Endothelial cell (in vitro differentiated cells): ENCODE measurements at regions not wholly inside any gene's neighbourhood (a gene's known extent, or its start where the extent isn't known, plus 50 kb on each side); places are given as distances from the start of the nearest gene placed in this dataset.
"Not testable (repeated sequence)": the region's sequence is repeated elsewhere in the genome, so short reads cannot be mapped to it uniquely, and the experiment has no call there.

Source experiments
- DNase-seq: peaks from one replicate; pipeline ENCODE4 v3.0.0; 2021; ENCODE audit warnings: low spot score
- H3K27ac Mint-ChIP-seq: one replicate; pipeline ENCODE4 v1.8.0; 2021; ENCODE audit warnings: mixed read lengths, inconsistent platforms; ENCODE audit not compliant: unreplicated experiment
- H3K27me3 Mint-ChIP-seq: one replicate; pipeline ENCODE4 v1.8.0; 2021; ENCODE audit warnings: mild to moderate bottlenecking, moderate library complexity, mixed read lengths, inconsistent platforms; ENCODE audit not compliant: unreplicated experiment
- H3K36me3 Mint-ChIP-seq: one replicate; pipeline ENCODE4 v1.8.0; 2021; ENCODE audit warnings: mild to moderate bottlenecking, low read depth, mixed read lengths, inconsistent platforms; ENCODE audit not compliant: unreplicated experiment
- H3K4me1 Mint-ChIP-seq: one replicate; pipeline ENCODE4 v1.8.0; 2021; ENCODE audit warnings: mild to moderate bottlenecking, mixed read lengths, inconsistent platforms; ENCODE audit not compliant: unreplicated experiment
- H3K4me3 Mint-ChIP-seq: one replicate; pipeline ENCODE4 v1.8.0; 2021; ENCODE audit warnings: mild to moderate bottlenecking, mixed read lengths, inconsistent platforms; ENCODE audit not compliant: unreplicated experiment
- H3K9me3 Mint-ChIP-seq: one replicate; pipeline ENCODE4 v1.8.0; 2021; ENCODE audit warnings: mixed read lengths, inconsistent platforms; ENCODE audit not compliant: unreplicated experiment
- CTCF ChIP-seq: fragments of 200-600 bp; sonication (generic); IDR thresholded peaks from one replicate; pipeline ENCODE4 v1.5.0; 2021; ENCODE audit warnings: antibody characterized with exemption; ENCODE audit not compliant: unreplicated experiment

DNA sequence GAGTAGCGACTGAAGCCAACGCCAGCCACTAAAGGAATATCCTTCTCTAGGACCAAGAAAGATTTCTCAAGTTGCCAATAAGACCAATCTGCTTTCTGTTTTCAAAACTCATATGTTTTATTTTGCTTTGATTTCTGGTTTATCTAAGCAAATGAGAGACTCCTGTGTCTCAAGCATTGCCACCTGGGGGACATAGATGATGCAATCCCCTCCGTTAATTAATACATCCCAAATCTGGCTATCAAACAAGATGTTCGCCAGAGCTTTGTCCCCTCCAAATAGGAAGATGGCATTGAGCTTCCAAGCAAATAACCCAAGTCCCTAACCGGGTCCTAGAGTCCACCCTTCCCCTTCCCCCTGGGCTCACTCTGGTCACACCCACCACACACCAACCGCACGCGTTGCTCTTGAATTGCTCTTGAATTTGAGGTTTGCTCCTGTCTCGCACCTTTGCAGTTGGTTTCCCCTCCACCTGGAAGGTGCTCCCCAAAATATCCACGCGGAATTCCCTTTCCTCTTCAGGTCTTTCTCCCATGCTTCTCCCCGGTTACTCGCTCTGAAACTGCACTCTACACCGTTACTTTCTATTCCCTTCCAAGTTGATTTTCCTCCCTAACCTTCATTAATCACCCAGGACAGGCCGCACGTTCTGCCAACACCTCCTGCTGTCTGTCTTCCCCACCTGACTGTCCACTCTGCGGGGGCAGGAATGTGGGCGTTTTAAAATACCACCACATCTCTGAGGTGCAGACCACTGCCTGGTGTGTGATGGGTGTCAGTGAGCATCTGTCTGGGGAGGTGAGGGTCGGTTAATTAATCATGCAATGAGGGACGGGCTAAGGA is 64.1 kb upstream of the RNF32 start:
- no peak overlapping the region for H3K4me3 Mint-ChIP-seq
- H3K9me3 Mint-ChIP-seq, result no peaks in the 10 kb centered on the region
- H3K36me3 Mint-ChIP-seq, result no peaks in the 10 kb centered on the region
- H3K4me1 Mint-ChIP-seq, result peaks cover 5% of the 10 kb centered on the region
- H3K27ac Mint-ChIP-seq, result no peak overlapping the region
- DNase-seq, result no peak
- no peak for TF ChIP-seq CTCF
- peaks cover 6% of the 10 kb centered on the region for H3K27me3 Mint-ChIP-seq

DNA sequence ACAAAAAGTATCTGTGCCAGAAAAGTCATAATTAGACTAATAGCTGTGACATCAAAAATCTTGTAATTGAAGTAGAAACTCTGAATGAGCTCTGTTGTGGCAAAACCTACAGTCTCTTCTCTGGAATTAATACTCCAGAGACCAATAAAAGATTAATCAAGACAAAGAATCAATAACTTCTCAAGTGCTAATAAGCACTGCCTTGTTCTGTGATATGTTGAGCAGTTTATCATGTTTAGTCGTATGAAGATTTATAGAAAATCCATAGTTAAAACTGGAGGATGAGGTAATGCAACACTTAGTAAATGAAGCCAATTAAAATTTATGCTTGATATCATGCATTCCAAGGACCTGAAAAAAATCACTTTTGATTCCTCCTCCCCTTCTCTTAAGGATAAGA is 72.3 kb upstream of the RNF32 start:
- Mint-ChIP-seq H3K4me1 (no peaks in the 10 kb centered on the region), H3K27ac (no peak overlapping the region), H3K27me3 (peaks cover 4% of the 10 kb centered on the region), H3K36me3 (peaks cover 17% of the 10 kb centered on the region), H3K9me3 (peaks cover 9% of the 10 kb centered on the region), H3K4me3 (no peak overlapping the region)
- DNase-seq, result no peak
- no peak for TF ChIP-seq CTCF

DNA sequence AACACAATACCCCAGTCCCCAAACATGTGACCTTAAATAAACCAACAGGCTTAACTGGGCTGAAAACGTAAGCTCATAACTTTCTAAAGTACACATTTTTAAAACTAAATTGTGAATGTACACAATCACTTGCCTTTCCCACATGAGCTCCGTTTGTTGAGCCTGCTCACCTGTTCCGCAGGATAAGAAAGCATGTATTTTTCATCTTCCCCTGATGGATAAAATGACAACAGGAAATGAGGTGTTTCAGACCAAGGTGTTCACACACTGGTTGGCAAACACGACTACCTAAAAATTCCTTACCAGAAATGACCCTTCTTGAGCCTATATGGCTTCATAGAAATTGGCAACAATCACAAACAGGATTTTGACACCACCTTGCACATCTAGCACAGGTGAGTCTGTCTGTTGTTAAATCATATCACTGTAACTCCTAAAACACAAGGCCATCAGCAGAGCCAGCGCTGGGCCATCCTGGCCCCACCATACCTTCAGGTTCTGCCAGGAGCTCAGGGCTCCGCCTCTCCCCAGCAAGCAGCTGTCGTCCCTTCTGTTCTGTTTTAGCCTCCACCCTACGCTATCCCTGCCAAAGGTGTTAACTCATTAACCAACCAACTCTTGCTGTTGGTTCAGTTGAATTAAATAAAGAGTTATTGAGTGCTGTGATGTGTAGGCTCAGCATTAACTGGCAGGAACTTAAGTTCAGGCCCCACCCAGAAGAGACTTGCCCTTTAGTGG is 73.6 kb upstream of the RNF32 start:
- peaks cover 9% of the 10 kb centered on the region for H3K9me3 Mint-ChIP-seq
- peaks cover 1% of the 10 kb centered on the region for H3K27me3 Mint-ChIP-seq
- no peak for DNase-seq
- H3K4me1 Mint-ChIP-seq, result no peaks in the 10 kb centered on the region
- H3K4me3 Mint-ChIP-seq, result no peak overlapping the region
- no peak for TF ChIP-seq CTCF
- peaks cover 17% of the 10 kb centered on the region for H3K36me3 Mint-ChIP-seq
- H3K27ac Mint-ChIP-seq, result no peak overlapping the region

- H3K27me3 Mint-ChIP-seq, H3K4me3 Mint-ChIP-seq, DNase-seq, H3K9me3 Mint-ChIP-seq, H3K27ac Mint-ChIP-seq: not testable (repeated sequence)
- peaks cover 16% of the 10 kb centered on the region for H3K4me1 Mint-ChIP-seq
- H3K36me3 Mint-ChIP-seq, result peaks cover 17% of the 10 kb centered on the region
These were observed 75.6 kb upstream of the RNF32 start for GRCh38 chr7:156565002-156565401.

- H3K27ac Mint-ChIP-seq, result peak overlapping the region; percentile 82
- peaks cover 16% of the 10 kb centered on the region for H3K36me3 Mint-ChIP-seq
- H3K4me1 Mint-ChIP-seq, result peaks cover 16% of the 10 kb centered on the region
- H3K4me3 Mint-ChIP-seq, result peak overlapping the region; percentile 16
- DNase-seq, result peak; percentile 25
- no peak for TF ChIP-seq CTCF
- peaks cover 1% of the 10 kb centered on the region for H3K27me3 Mint-ChIP-seq
- peaks cover 8% of the 10 kb centered on the region for H3K9me3 Mint-ChIP-seq
These were observed 79.9 kb upstream of the RNF32 start for GRCh38 chr7:156560696-156561095.
